Neural crest cell (in vitro differentiated cells): ENCODE measurements at regions not wholly inside any gene's neighbourhood (a gene's known extent, or its start where the extent isn't known, plus 50 kb on each side); places are given as distances from the start of the nearest gene placed in this dataset.

Experiments
- DNase-seq: peaks from one replicate; pipeline ENCODE4 v3.0.0; 2021; ENCODE audit warnings: low read depth, mixed read lengths, low spot score
- H3K27ac Mint-ChIP-seq: one replicate; pipeline ENCODE4 v1.8.0; 2021; ENCODE audit warnings: mild to moderate bottlenecking, mixed read lengths; ENCODE audit not compliant: unreplicated experiment
- H3K27me3 Mint-ChIP-seq: 2 replicates; pipeline ENCODE4 v1.8.0; 2021; ENCODE audit warnings: low read depth, mild to moderate bottlenecking, mixed read lengths
- H3K36me3 Mint-ChIP-seq: 2 replicates; pipeline ENCODE4 v1.8.0; 2021; ENCODE audit warnings: low read depth, mild to moderate bottlenecking, mixed read lengths
- H3K4me1 Mint-ChIP-seq: 2 replicates; pipeline ENCODE4 v1.8.0; 2021; ENCODE audit warnings: mixed read lengths
- H3K4me3 Mint-ChIP-seq: one replicate; pipeline ENCODE4 v1.8.0; 2021; ENCODE audit warnings: mild to moderate bottlenecking, mixed read lengths
- H3K9me3 Mint-ChIP-seq: 2 replicates; pipeline ENCODE4 v1.8.0; 2021; ENCODE audit warnings: mixed read lengths
- CTCF ChIP-seq: fragments of 200-600 bp; sonication (generic); conservative IDR thresholded peaks from 2 replicates; pipeline ENCODE4 v1.5.0; 2021; ENCODE audit warnings: antibody characterized with exemption, mild to moderate bottlenecking

- no peak for DNase-seq
- Mint-ChIP-seq H3K27ac (no peak overlapping the region), H3K27me3 (no peaks in the 10 kb centered on the region), H3K4me3 (no peak overlapping the region), H3K4me1 (peaks cover 10% of the 10 kb centered on the region), H3K36me3 (no peaks in the 10 kb centered on the region), H3K9me3 (no peaks in the 10 kb centered on the region)
- TF ChIP-seq CTCF = no peak
These were observed 334.6 kb upstream of the SLC14A2 start for GRCh38 chr18:45280481-45281276.

GRCh38 chr18:45282101-45282812, 333.0 kb upstream of the SLC14A2 start:
- Mint-ChIP-seq H3K36me3 (no peaks in the 10 kb centered on the region), H3K4me3 (no peak overlapping the region), H3K9me3 (no peaks in the 10 kb centered on the region), H3K27ac (no peak overlapping the region), H3K27me3 (no peaks in the 10 kb centered on the region), H3K4me1 (peaks cover 10% of the 10 kb centered on the region)
- no peak for TF ChIP-seq CTCF
- no peak for DNase-seq

DNA sequence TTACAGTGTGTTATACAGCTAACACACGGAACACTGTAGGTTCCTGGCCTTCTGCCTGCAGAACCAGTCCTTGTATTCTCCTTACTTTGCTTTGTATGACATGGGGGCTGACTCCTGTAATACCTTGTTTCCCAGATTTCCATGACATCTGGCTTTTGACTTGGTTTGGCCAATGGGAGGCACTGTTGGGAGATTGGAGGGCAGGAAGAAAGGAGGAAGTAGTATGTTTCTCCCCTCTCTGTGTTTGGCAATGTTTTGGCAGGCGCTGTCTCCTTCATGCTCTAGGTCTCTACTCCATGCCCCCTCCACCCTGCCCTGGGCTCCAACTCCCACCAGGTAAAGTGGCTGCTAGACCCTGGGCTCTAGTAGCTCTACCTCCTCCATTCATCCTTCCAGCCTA, 331.1 kb upstream of the SLC14A2 start:
- no peaks in the 10 kb centered on the region for H3K27me3 Mint-ChIP-seq
- H3K36me3 Mint-ChIP-seq = no peaks in the 10 kb centered on the region
- H3K9me3 Mint-ChIP-seq = no peaks in the 10 kb centered on the region
- TF ChIP-seq CTCF = no peak
- H3K4me3 Mint-ChIP-seq = no peak overlapping the region
- H3K27ac Mint-ChIP-seq = no peak overlapping the region
- H3K4me1 Mint-ChIP-seq = peaks cover 10% of the 10 kb centered on the region
- no peak for DNase-seq

GRCh38 chr18:45284851-45285250, 330.4 kb upstream of the SLC14A2 start:
- Mint-ChIP-seq H3K36me3 (no peaks in the 10 kb centered on the region), H3K4me3 (no peak overlapping the region), H3K27ac (no peak overlapping the region), H3K27me3 (no peaks in the 10 kb centered on the region), H3K9me3 (no peaks in the 10 kb centered on the region), H3K4me1 (peaks cover 10% of the 10 kb centered on the region)
- no peak for DNase-seq
- no peak for TF ChIP-seq CTCF

GRCh38 chr18:45285251-45285650, 330.0 kb upstream of the SLC14A2 start:
- no peaks in the 10 kb centered on the region for H3K9me3 Mint-ChIP-seq
- H3K27me3 Mint-ChIP-seq = no peaks in the 10 kb centered on the region

More at GRCh38 chr18:45285251-45285650, 330.0 kb upstream of the SLC14A2 start:
- H3K27ac Mint-ChIP-seq = no peak overlapping the region
- peaks cover 10% of the 10 kb centered on the region for H3K4me1 Mint-ChIP-seq
- TF ChIP-seq CTCF = no peak
- DNase-seq = no peak
- H3K36me3 Mint-ChIP-seq = no peaks in the 10 kb centered on the region
- H3K4me3 Mint-ChIP-seq = no peak overlapping the region
